Tibial nerve (tissue), 3 donors: ENCODE measurements at regions not wholly inside any gene's neighbourhood (a gene's known extent, or its start where the extent isn't known, plus 50 kb on each side); places are given as distances from the start of the nearest gene placed in this dataset.

Experiments
- CTCF ChIP-seq, 5 experiments: fragments of 200-600 bp in 3 of 5; fragments of 450-650 bp in 2 of 5; sonication (generic) in 3 of 5; IDR thresholded peaks; one replicate each; pipeline ENCODE4 v1.5.1; 2016 to 2019; ENCODE audit warnings: antibody characterized with exemption in 5 of 5, mild to moderate bottlenecking in 3 of 5, moderate library complexity in 2 of 5
- POLR2A ChIP-seq, 2 donors: fragments of 450-650 bp; IDR thresholded peaks; one replicate each; pipeline ENCODE4 v1.6.1; 2017; ENCODE audit warnings: antibody characterized with exemption in 2 of 2, mild to moderate bottlenecking in 2 of 2, moderate library complexity in 2 of 2

- no peak for TF ChIP-seq CTCF (IDR thresholded peaks at IDR 0.05)
- TF ChIP-seq POLR2A (IDR thresholded peaks at IDR 0.05) = no peak
Measured at GRCh38 chr7:106482091-106482490, 178.9 kb downstream of the CCDC71L start.
